Spleen (tissue), 7 donors: ENCODE measurements at regions not wholly inside any gene's neighbourhood (a gene's known extent, or its start where the extent isn't known, plus 50 kb on each side); places are given as distances from the start of the nearest gene placed in this dataset.

Source experiments
- CTCF ChIP-seq, 11 experiments: fragments of 200-600 bp in 7 of 11; fragments of 450-650 bp in 4 of 11; sonication (generic) in 4 of 11; IDR thresholded peaks in 8 of 11; conservative IDR thresholded peaks in 3 of 11; 1 replicate in 7 of 11; 2 replicates in 4 of 11; pipeline versions ENCODE4 v1.4.0 to v1.8.0; 2016 to 2021; ENCODE audit warnings: antibody characterized with exemption in 11 of 11, inconsistent platforms in 4 of 11, mild to moderate bottlenecking in 1 of 11
- POLR2A ChIP-seq, 3 donors: fragments of 450-650 bp; IDR thresholded peaks; one replicate each; pipeline ENCODE4 v1.5.1; 2017; ENCODE audit warnings: antibody characterized with exemption in 3 of 3, mild to moderate bottlenecking in 1 of 3
- POLR2AphosphoS5 ChIP-seq, 3 donors: sonication (generic); formaldehyde crosslinking; IDR thresholded peaks; one replicate each; pipeline ENCODE4 v1.5.1; 2017; ENCODE audit warnings: antibody characterized with exemption in 3 of 3
- donor health status: DM: no; HTN: no; CAD: no; lungs with moderate emphysema.
- donor health status: DM: no; HTN: no; CAD: no.
- donor health status: DM: no; HTN: no; CAD: no.

- no peak for TF ChIP-seq CTCF (IDR thresholded peaks at IDR 0.05 in 8 of 11, conservative IDR thresholded peaks at IDR 0.05 in 3 of 11)
- TF ChIP-seq POLR2AphosphoS5 (IDR thresholded peaks at IDR 0.05): no peak
- no peak for TF ChIP-seq POLR2A (IDR thresholded peaks at IDR 0.05)
Measured at GRCh38 chr2:226649201-226649600, 150.4 kb downstream of the IRS1 start.
